Astrocyte of the cerebellum (primary cell): ENCODE measurements at regions not wholly inside any gene's neighbourhood (a gene's known extent, or its start where the extent isn't known, plus 50 kb on each side); places are given as distances from the start of the nearest gene placed in this dataset.

Experiments used
- DNase-seq: peaks from one replicate; pipeline ENCODE4 v3.0.0-alpha.2; 2011; ENCODE audit warnings: low read depth
- H3K4me3 ChIP-seq: 2 replicates; pipeline ENCODE4 v1.5.1; 2011; ENCODE audit warnings: mild to moderate bottlenecking, low read depth, low read length, moderate library complexity
- CTCF ChIP-seq: IDR thresholded peaks from 2 replicates; pipeline ENCODE4 v1.5.1; 2012; ENCODE audit warnings: low read length, low read depth, moderate library complexity, mild to moderate bottlenecking; ENCODE audit errors: missing control alignments
- in situ Hi-C: cut with HindIII; loops from 2 replicates; pipeline ENCODE4 v1.10.0; 2017; ENCODE audit warnings: low sequenced_read_pairs

- in situ Hi-C loops: no loop called here
- no peak overlapping the region for H3K4me3 ChIP-seq
- no peak for TF ChIP-seq CTCF
- peak; percentile 12 for DNase-seq
Observed at GRCh38 chr6:90643381-90643780, 56.5 kb upstream of the MAP3K7 start.

GRCh38 chr6:90637320-90637719 lies 50.4 kb upstream of the MAP3K7 start:
- in situ Hi-C loops: no loop called here
- no peak for TF ChIP-seq CTCF
- DNase-seq: no peak
- H3K4me3 ChIP-seq: no peak overlapping the region
